B cell (primary cell): ENCODE measurements at regions not wholly inside any gene's neighbourhood (a gene's known extent, or its start where the extent isn't known, plus 50 kb on each side); places are given as distances from the start of the nearest gene placed in this dataset.

Source experiments
- EZH2 ChIP-seq: IDR thresholded peaks from 2 replicates; pipeline ENCODE4 v1.6.1; 2012; ENCODE audit warnings: borderline replicate concordance, low read depth, mild to moderate bottlenecking, moderate library complexity, low read length; ENCODE audit not compliant: insufficient read depth, poor library complexity, severe bottlenecking
- TF ChIP-seq, protein P1 (sequence below): fragments of 200-600 bp; IDR thresholded peaks from one replicate; pipeline ENCODE4 v1.8.0; 2022; ENCODE audit warnings: antibody characterized with exemption, mild to moderate bottlenecking

GRCh38 chr18:1993866-1994265 is 577.4 kb downstream of the METTL4 start:
- TF ChIP-seq, protein P1, sequence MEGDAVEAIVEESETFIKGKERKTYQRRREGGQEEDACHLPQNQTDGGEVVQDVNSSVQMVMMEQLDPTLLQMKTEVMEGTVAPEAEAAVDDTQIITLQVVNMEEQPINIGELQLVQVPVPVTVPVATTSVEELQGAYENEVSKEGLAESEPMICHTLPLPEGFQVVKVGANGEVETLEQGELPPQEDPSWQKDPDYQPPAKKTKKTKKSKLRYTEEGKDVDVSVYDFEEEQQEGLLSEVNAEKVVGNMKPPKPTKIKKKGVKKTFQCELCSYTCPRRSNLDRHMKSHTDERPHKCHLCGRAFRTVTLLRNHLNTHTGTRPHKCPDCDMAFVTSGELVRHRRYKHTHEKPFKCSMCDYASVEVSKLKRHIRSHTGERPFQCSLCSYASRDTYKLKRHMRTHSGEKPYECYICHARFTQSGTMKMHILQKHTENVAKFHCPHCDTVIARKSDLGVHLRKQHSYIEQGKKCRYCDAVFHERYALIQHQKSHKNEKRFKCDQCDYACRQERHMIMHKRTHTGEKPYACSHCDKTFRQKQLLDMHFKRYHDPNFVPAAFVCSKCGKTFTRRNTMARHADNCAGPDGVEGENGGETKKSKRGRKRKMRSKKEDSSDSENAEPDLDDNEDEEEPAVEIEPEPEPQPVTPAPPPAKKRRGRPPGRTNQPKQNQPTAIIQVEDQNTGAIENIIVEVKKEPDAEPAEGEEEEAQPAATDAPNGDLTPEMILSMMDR = no peak
- TF ChIP-seq EZH2 = no peak
